GM18520 (cell line): ENCODE measurements at regions not wholly inside any gene's neighbourhood (a gene's known extent, or its start where the extent isn't known, plus 50 kb on each side); places are given as distances from the start of the nearest gene placed in this dataset.

Experiments
- ATAC-seq: cut with Tn5 transposase; IDR thresholded peaks from one replicate; pipeline ENCODE4 v1.9.1; 2021; ENCODE audit not compliant: unreplicated experiment

DNA sequence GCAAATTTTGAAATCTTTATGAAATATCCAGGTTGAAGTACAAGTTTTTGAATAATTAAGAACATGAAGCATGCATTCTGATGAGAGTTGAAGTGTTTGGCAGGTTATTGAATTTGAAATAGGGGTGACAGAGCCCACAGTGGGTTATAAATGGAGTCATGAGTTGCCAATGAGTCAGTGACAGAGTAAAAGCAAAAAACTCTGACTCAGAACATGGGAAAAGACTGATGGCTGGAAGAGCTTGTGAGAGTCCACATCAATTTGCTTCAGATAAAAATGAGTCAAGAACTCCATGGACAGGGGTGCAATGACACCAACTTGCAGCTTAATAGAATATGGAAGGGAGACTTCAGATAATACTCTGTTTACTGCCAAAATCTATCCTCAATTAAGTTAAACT is 105.3 kb downstream of the SLC6A15 start:
- ATAC-seq = no peak

DNA sequence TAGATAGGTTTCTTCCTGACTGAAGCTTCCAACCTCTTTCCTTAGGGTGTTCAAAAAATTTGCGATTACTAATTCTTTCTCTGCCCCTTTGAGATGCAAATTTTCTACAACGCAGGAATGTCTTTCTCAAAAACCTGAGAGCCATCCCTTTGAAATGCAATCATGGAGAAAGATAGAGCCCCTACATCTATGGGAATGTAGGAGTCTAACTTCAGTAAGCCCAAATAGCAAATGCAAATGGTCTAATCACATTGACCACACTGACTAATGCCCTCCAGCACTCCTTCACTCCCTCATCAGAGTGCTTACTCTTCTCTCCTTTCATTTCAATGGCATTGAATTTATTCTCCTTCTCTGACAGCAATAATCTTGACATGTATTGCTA is 107.1 kb downstream of the SLC6A15 start:
- ATAC-seq = no peak

DNA sequence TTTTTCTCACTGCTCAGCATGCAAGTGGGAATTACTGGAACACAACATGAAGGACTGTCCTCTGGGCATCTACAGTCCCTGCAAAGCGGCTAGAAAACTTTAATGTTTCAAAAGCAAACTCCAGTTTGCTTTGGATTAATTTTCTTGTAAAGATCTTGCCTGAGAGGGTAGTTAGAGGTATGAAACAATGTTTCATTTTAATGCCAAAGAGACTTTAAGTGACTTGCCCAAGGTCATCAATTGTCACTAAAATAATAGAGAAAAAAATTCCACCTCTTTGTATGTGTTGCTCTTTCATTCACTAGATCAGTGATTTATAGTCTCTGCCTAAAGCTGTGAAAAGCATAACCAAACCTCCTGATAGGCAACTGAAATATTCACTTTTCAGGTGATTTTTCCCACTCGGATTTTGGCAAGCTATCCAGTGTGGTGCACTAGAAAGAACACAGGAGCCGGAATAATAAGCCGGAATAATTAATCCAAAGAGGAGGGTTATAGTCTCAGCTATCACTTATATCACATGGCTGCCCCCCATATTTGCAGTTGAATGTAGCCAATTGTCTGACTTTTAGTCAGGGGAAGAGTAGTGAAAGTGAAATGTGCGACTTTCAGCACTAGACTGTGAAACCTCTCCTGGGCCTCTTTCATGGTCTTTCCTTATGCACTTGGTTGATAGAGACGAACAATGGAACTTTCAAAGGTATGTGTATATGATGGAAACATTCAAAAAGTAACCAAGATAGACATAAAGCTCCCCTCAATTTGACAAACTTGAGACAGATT is 107.7 kb downstream of the SLC6A15 start:
- ATAC-seq = no peak

DNA sequence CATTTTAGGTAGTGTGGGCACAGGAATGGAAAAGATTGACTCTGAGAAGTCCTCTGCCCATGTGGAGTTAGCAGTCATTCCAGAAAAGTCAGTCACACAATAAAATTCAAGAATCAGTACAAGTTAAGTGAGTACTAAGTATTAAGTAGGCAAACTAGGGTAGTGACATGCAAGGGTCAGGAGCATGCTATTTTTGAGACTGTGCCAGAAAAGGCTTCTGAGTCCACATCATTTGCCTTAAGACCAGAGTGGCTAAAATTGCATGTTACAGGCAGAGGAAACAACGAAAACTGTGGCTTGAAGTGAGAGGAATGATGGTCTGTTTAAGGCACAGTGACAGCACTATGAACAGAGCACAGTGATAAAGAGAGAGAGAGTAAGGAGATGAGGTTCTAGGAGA is 108.9 kb downstream of the SLC6A15 start:
- ATAC-seq = no peak

DNA sequence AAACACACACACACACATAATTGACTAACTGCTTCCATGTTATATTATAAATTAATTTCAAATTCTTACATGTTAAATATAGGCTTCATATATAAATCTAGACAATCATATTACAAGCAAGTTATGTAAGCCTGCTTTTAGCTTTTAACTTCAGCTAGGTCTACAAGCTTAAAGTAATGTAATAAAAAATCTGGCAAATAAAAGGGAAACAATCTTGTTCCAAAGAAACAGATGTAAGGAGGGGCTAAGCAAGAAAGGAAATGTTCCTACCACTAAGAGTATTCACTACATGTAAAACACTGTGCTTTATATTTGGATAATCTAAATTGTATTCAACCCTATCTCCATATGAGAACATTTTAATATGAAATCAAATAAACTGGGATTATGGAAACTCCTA is 110.4 kb downstream of the SLC6A15 start:
- no peak for ATAC-seq

DNA sequence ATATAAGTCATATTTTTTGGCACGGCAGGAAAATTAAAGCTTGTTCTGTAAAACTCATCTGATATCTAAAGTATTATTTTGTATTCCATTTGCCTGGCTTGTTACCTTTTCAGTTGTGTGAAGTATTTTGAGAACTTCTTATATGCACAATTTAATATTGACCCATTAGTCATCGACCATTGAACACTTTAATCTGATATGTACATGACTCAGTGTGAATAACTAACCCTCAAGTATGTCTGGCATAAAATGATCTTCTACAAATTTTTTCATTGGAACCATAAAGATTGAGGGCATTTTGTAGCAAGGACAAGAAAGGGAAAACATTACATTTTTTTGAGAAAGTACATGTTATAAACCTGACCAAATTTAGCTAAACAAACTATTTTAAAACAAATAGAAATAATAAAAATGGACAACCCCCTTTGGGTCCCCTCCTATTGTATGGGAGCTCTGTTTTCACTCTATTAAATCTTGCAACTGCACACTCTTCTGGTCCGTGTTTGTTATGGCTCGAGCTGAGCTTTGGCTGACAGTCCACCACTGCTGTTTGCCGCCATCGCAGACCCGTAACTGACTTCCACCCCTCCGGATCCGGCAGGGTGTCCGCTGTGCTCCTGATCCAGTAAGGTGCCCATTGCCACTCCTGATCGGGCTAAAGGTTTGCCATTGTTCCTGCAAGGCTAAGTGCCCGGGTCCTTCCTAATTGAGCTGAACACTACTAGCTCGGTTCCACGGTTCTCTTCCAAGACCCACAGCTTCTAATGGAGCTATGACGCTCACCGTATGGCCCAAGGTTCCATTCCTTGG is 118.8 kb downstream of the SLC6A15 start:
- no peak for ATAC-seq

DNA sequence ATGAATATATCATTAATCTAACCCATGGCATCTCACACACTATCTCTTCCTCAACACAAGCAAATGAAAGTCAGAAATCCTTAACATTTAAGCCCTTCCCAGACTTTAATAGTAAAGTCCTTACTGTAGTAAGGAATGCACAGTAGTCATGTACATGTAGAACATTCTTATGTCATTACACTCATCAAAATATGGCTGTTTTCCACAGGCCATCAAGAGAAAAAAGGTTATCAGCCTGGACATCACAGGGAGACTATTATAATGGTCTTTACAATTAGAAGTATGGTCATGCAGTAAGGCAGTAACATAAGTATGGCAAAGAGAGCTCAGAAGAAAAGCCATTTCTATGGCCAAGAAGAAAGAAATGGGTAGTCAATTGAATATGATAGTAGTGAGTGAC is 121.2 kb downstream of the SLC6A15 start:
- ATAC-seq = no peak

DNA sequence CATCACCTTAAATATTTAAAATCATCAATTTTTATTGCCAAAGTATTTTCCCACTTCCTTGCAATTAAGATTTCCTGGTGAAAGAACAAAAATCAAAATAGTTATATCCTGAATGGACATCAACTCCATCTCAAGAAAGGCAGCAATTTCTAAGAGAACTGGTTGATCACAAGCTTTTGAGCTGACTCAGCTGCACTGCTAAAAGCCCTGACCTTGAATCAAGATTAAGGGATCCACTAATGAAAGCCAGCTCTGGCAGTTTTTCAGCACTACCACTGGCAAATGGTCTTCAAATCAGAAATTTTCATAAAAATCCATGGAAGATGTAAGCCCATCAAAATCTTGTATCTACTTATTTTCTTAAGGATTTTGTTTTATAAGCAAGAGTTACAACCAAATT is 123.4 kb downstream of the SLC6A15 start:
- ATAC-seq = no peak

DNA sequence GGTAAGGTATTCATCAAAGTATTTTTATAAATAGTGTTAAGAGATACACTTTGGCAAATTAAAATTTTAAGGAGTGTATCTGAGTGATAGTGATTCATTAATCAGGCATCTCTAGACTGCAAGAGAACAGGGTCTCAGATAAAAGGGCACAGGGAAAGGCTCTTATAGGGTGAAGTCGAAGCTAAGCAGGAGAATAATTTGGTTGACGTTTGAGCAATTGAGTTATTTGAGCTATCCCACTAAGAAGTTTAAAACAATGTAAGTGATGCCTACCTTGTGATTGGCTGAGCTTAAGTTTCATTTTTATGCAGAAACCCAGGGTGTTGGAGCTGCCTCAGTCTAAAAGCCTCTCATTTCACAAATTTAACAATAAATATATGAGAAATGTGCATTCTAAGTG is 125.3 kb downstream of the SLC6A15 start:
- ATAC-seq = no peak

DNA sequence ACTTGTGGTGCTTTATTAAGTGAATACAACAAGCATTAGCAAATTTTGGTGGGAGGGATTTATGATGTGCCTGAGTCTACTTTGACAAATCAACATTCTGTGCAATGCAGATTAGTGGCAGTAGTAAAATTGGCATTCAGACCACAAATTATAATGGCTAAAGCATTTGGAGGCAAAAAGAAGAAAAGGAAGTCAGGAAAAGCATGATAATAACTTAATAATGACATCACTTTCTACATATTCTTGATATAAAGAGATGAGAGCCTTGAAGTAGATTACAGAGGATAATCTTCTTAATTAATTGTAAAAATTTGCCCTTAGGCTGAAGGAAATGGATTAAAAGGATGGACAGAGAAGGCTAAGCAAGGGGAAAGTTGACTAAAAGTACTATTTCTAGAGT is 126.0 kb downstream of the SLC6A15 start:
- no peak for ATAC-seq

DNA sequence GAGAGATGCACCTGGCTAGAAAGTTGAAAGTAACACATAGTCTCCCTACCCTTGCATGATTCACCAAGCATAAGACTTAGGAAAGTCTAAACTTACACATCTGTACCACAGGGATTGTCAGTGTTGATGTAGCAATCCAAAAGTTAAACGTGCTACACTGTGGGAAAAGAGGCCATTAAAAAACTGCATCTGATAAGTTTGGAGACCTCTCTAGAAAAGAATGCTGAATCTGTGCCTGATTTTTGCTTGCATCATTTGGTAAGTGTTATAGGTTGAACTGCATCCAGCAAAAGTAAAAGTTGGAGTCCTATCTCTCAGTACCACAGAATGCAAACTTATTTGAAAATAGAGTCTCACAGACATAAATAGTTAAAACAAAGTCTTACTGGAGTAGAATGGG is 126.6 kb downstream of the SLC6A15 start:
- no peak for ATAC-seq

DNA sequence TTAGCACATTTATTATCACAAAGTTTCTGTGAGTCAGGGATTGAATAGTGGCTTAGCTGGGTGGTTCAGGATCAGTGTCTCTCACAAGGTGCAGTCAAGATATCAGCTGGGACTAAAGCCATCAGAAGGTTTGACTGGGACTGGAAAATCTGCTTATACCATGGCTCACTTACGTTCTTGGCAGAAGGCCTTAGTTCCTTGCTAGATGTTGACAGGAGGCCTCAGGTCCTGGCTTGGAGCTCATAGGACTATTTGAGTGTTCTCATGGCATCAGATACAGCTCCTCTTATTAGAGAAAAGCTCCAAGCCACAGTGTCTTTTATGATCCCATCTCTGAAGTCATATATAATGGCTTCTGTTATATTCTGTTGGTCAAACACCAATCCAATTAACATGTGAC is 127.3 kb downstream of the SLC6A15 start:
- no peak for ATAC-seq

DNA sequence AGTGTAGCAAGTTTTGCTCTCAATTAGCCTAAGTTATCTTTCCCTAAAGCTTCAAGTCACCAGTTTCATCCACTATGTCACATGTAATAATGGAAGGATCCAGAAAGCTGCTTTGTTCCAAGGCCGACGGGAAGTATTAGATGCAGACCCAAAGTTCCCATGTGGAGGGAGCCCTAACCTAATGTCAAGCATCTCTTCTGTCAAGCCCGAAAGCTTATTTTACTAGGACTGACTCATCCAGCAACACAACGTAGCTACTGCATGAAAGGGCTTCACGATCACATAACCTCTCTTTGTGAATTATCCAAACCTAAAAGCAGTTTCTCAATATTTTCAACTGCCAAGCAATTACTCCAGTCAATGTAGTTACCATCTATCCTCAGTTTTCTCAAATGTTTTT is 133.4 kb downstream of the SLC6A15 start:
- no peak for ATAC-seq

DNA sequence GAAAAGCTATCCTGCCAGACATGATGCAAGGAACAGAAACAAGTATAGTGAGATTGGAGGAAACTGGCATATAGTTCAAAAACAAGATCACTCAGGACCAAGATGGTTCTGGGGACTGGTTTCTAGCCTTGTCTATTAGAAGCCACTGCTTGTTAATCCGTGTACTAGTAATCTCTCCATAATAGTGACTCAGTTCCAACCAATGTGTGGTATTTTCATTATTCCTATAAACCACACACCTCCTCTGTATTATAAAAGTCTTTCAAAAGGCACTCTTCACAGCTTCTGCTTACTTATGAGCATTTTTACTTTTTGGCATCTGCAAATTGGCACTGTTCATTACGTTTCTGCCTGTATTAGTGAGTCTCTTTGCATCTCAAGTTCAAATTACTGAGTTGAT is 140.3 kb downstream of the SLC6A15 start:
- ATAC-seq = no peak

DNA sequence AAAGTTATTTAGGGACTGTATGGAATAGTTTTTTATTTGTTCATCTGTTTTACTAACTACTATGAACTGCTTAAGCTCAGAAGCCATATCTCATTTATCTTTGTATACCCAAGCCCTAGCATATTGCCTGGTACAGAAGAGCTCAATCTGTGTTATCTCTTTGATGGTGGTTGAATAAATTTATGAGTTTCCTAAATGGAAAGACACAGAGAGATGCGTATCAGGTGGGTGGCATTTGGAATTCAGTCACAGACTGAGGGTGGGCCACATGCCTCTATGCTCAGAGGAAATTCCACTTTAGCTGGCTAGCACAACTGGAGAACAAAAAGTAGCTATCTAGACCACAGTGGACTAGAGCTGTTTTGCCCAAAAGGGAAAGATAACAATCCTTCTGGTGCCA is 145.5 kb downstream of the SLC6A15 start:
- no peak for ATAC-seq

DNA sequence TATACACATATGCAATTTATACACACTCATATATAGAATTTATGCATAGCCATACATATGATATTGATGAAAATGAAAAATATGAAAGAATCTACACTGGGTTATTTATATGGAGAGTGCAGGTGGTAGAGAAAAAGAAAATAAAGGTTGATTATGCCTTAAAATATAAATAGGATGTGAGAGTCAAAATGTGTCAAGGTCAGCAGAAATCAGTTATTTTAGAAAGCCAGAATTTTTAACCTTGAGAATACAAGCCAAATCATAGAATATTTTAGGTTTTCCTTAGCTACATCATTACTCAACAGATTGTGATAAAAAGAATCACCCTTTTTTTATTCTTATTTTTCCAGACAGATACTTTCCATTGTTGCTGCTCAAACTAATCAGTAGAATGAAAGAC is 146.2 kb downstream of the SLC6A15 start:
- ATAC-seq = no peak

DNA sequence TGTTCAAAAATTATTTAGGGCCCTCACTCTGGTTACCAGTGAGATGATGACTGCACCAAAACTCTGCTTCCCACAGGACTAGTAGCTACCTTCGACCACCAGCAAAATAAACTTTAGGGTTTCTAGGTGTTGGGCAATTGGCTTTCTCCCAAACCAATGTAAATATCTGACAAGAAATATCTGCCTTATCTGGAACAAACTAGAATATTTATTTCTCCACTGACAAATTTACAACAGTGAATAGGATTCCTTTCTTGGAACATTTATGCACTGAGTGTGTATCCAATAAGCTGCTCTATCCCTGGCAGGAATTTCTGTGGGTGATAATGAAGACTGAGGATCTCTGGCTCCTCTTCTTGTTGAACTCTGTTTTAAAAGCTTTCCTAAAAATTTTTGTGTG is 148.6 kb downstream of the SLC6A15 start:
- no peak for ATAC-seq

DNA sequence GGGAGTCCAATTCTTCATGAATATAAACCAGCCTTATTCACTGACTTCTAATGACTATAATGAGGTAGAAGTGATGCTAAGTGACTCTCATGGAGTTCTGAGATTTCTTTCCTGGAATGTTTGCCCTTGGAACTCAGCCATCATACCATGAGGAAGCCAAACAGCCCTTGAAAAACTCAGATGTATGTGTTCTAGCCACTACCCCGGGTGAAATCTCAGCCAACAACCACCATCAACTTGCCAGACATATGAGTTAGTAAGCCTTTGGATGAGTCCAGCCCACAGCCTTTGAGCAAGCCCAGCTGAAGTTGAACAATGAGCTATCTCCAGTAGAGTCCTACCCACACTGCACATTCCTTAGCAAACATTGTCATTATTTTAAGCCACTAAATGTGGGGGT is 149.5 kb downstream of the SLC6A15 start:
- ATAC-seq = no peak

DNA sequence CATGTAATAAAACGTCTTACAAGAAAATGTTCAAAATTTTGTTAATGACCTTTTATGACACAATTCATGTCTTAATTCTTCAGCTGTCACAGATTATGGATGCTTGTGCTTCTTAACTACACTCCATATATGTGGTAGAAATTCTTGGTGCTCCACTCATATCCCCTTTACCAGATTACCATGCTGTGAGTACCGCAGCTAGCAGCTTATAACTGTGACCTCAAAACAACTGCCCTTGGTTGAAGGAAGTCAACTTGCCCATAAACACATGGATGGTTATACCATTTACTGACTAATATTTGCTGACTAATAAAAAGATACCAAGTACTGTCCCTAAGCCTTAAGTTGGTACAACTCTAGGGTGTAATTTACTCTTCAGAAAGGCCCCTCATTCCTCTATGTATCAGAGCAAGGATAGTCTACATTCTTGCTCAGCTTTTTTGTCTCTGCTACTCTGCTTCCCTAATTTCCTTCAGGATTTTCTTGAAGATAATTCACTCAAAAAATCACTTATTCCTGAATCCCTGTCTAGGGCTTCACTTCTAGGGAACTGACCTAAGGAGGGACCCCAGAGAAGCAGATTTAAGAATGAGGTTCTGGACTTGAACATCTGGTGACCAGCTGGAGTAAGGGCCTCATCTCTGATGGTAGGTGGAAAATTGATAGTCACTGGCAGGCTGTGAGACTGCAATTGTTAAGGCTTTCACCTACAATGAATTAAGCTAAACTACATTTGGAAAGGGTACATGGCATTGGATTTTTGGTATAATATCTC is 152.3 kb downstream of the SLC6A15 start:
- no peak for ATAC-seq

DNA sequence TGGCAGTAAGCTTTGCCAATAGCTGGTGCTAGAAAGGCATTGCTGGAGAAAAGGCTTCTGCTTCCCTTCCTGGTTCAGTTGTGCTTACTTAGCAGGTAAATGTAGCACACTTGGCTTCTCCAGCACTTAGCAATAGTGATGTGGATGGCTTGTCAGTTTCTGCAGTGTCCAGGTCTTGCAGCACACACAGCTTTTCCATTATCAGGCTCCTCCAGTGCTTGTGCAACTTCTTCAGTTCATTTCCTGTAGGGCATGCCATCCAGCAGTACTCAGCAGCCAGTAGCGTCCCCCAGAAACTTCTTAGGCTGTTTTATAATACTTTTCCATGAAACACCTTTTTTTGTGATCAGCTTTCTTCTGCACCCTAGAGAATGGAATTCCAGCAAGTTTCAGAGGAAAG is 154.6 kb downstream of the SLC6A15 start:
- ATAC-seq = no peak

DNA sequence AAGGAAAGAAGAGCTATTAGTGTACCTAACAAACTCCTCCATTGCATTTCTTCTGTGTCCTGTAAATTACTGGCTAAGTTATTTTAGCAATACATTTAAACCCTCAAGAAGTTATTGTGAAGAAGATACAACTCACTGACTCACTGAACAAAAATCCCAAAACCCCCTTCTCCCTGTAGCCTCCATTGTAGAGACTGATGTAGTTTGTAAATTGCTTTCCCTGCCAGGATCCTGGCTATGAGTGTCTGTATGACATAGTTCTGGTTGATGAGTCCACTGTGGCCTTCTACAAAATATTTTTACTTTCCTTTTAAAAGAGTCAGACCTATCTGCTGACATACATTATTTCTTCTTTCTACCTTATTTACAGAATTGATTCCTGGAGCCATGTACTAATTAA is 155.6 kb downstream of the SLC6A15 start:
- no peak for ATAC-seq

DNA sequence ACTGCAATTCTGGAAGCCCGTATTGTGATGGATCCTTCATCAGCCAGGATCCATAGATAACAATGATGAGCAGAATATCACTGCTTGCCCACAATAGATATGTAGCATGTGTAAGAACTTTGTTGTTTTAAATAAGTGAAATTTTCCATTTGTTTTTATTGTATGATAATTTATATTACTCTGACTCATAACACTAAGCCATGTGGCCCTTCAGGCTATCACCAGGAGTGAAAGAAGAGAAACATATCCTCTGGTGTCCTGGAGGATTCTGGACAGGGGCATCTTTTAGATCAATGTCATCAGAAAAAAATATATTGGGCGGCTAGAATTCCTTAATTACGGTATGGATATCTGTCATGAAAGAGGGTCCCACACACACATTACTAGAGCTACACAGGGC is 167.5 kb downstream of the SLC6A15 start:
- ATAC-seq = no peak
